A549 (cell line): ENCODE measurements at regions not wholly inside any gene's neighbourhood (a gene's known extent, or its start where the extent isn't known, plus 50 kb on each side); places are given as distances from the start of the nearest gene placed in this dataset.
A peak's percentile ranks its signal among the peaks of the same experiment; 100 is the strongest.

ENCODE experiments used
- ATAC-seq, 2 experiments: fragments of 200-7000 bp in 1 of 2; fragments of >200 bp in 1 of 2; cut with Nextera tagmentation in 1 of 2; cut with Tn5 transposase in 1 of 2; 3 replicates each; pipeline versions ENCODE4 v1.8.0 to v1.9.1; 2018 to 2020; ENCODE audit warnings: mild to moderate bottlenecking in 1 of 2, moderate library complexity in 1 of 2
- CTCF ChIA-PET: fragments of 300-600 bp; sonication (Branson Sonifier 250); formaldehyde crosslinking; extraction: SDS; loops from one replicate; lab custom pipeline; 2021; ENCODE audit warnings: antibody characterized with exemption, inconsistent platforms; lab: Yijun Ruan, JAX
- POLR2A ChIA-PET: fragments of 350-600 bp; formaldehyde crosslinking; extraction: SDS; loops from one replicate; lab custom pipeline; 2021; ENCODE audit warnings: antibody characterized with exemption, inconsistent platforms; lab: Yijun Ruan, JAX
- DNase-seq, 2 experiments: peaks; one replicate each; pipeline versions ENCODE4 v3.0.0 to v3.0.0-alpha.2; 2011 to 2016; ENCODE audit warnings: low read depth in 1 of 2, low spot score in 1 of 2
- FAIRE-seq: peaks from 2 replicates; lab custom pipeline; 2011; peaks lifted over from hg19 to GRCh38; lab: Jason Lieb, UNC
- H3K27ac ChIP-seq, 2 experiments: fragments of >200 bp; sonication (Bioruptor Twin); formaldehyde crosslinking; 3 replicates each; pipeline ENCODE4 v1.5.1; 2016 to 2017
- H3K4me1 ChIP-seq: fragments of >200 bp; sonication (Bioruptor Twin); formaldehyde crosslinking; 3 replicates; pipeline ENCODE4 v1.6.1; 2016
- H3K4me2 ChIP-seq: fragments of >200 bp; sonication (Bioruptor Twin); formaldehyde crosslinking; 3 replicates; pipeline ENCODE4 v1.6.1; 2016
- H3K4me3 ChIP-seq: fragments of >200 bp; sonication (Bioruptor Twin); formaldehyde crosslinking; 3 replicates; pipeline ENCODE4 v1.5.1; 2016
- H3K9me3 ChIP-seq: fragments of >200 bp; sonication (Bioruptor Twin); formaldehyde crosslinking; 3 replicates; pipeline ENCODE4 v1.6.1; 2016
- ESRRA ChIP-seq: fragments of 150-350 bp; IDR thresholded peaks from 2 replicates; pipeline ENCODE4 v1.6.1; 2014; ENCODE audit warnings: mild to moderate bottlenecking, low read length, borderline replicate concordance
- HMGXB4 ChIP-seq: fragments of 250-450 bp; sonication (Bioruptor Pico); IDR thresholded peaks from 2 replicates; pipeline ENCODE4 v1.5.0; 2021; ENCODE audit warnings: mild to moderate bottlenecking, moderate library complexity, borderline replicate concordance
- MAFK ChIP-seq: fragments of 450-650 bp; IDR thresholded peaks from 2 replicates; pipeline ENCODE4 v1.6.1; 2014; ENCODE audit not compliant: partially characterized antibody
- MAX ChIP-seq: IDR thresholded peaks from 2 replicates; pipeline ENCODE4 v1.6.1; 2012
- MAZ ChIP-seq: fragments of 150-350 bp; IDR thresholded peaks from 2 replicates; pipeline ENCODE4 v1.6.1; 2014; ENCODE audit warnings: antibody characterized with exemption, low read depth, low read length, borderline replicate concordance
- POLR2A ChIP-seq: IDR thresholded peaks from 2 replicates; pipeline ENCODE4 v1.6.1; 2012; ENCODE audit warnings: mild to moderate bottlenecking, low read length
- RAD21 ChIP-seq, 2 experiments: fragments of >200 bp in 1 of 2; sonication (Bioruptor Twin) in 1 of 2; formaldehyde crosslinking in 1 of 2; IDR thresholded peaks in 1 of 2; conservative IDR thresholded peaks in 1 of 2; 2 replicates in 1 of 2; 3 replicates in 1 of 2; pipeline ENCODE4 v1.6.1; 2012 to 2018; ENCODE audit warnings: inconsistent platforms in 1 of 2
- TFCP2L1 ChIP-seq: fragments of 250-450 bp; sonication (Bioruptor Pico); IDR thresholded peaks from 2 replicates; pipeline ENCODE4 v1.5.0; 2021; ENCODE audit warnings: mild to moderate bottlenecking
- ZFP36 ChIP-seq: fragments of 450-650 bp; IDR thresholded peaks from 2 replicates; pipeline ENCODE4 v1.6.1; 2014; ENCODE audit warnings: borderline replicate concordance; ENCODE audit not compliant: partially characterized antibody
- ZNF302 ChIP-seq: fragments of 250-450 bp; sonication (Bioruptor Pico); IDR thresholded peaks from 2 replicates; pipeline ENCODE4 v1.9.0; 2021; ENCODE audit warnings: inconsistent platforms, mild to moderate bottlenecking, moderate library complexity
- WGBS: methylation state at CpG from one replicate; pipeline ENCODE4 v1.1.6; 2017; ENCODE audit errors: missing lambda C conversion rate; 5-methylcytosine and 5-hydroxymethylcytosine counted together
- TF ChIP-seq, protein P1 (sequence below): fragments of >200 bp; sonication (Bioruptor Twin); formaldehyde crosslinking; IDR thresholded peaks from 2 replicates; pipeline ENCODE4 v1.6.1; 2016

DNA sequence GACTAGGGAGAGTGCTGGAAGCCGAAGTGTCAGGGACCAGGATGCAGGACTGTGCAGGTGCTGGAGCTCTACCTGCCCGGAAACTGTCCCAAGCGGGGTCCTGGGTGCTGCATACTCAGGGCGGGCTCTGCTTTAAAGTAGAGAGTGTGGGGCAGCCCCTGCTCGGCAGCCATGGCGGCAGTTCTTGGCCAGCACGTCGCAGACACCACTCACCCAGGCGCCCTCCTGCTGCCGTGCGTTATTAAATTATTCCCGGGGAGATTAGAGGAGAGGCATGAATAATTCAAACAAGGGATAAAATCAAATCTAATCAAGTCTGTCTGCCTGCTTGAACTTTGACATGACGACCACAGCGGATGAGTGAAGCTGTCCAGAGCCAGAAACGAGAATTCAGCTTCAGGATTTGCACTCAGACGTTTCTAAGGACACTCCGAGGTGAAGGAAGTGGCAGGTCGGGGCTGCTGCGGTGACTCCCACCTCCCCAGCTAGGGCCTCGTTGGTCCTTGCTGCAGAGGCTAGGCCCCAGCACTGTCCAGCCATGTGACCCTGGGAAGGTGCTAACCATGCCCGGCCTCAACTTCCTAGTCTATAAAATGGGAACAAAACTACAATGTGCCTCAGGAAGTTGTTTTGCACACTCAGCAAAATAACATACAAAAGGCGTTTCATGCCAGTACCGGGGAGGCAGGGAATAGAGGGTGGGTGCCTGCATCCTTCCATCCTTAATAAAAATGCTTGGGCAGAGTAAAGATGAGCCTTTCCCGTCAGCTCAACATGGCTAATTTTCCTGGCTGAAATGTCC lies 91.3 kb upstream of the ADAMTS2 start:
- 39% methylated on average over 21 of the region's 24 CpGs for WGBS

DNA sequence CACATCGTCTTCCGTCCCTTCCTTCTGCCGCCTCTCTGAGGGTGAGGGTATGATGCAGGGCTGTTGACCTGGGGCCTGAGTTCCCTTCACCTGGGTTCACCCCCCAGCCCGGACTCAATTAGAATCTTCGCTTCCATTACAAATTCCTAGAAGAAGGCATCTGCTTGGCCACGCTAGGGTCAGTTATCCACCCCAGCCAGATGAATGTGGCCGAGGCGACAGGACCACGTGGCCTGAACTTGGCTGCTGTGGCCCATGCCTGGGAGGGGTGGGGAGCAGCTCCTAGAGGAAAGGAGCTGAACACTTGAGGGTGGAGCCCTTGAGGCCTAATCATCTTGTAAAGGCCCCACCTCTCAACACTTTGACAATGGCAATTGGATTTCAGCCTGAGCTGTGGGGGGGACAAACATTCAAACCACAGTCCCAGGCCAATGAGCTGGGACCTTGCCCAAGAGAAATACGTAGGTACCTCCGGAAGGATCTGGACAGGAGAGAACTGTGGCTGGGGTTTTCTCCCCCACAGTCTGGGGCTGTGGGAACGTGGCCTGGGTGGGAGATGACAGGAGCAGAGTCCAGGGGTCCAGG lies 90.6 kb upstream of the ADAMTS2 start:
- FAIRE-seq (no peak), ATAC-seq (no peak), DNase-seq (no peak)
- peaks cover 5% of the 10 kb centered on the region; the same call in 1 of the 3 replicates for H3K9me3 ChIP-seq
- POLR2A ChIA-PET, result no interaction called here
- CTCF ChIA-PET, result no interaction called here
- no peak overlapping the region for H3K4me2 ChIP-seq
- 58% methylated on average over 12 of the region's 12 CpGs for WGBS
- H3K27ac ChIP-seq, result no peak overlapping the region
- TF ChIP-seq, protein P1, sequence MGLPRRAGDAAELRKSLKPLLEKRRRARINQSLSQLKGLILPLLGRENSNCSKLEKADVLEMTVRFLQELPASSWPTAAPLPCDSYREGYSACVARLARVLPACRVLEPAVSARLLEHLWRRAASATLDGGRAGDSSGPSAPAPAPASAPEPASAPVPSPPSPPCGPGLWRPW, result no peak
- TF ChIP-seq HMGXB4 (CRISPR knock-in tag) (no peak), TFCP2L1 (CRISPR knock-in tag) (no peak), ZNF302 (no peak), MAX (no peak)
- H3K4me3 ChIP-seq, result no peak overlapping the region
- H3K4me1 ChIP-seq, result no peaks in the 10 kb centered on the region

More for the DNA sequence above, 91.3 kb upstream of the ADAMTS2 start:
- Histone ChIP-seq H3K4me2 (no peak overlapping the region), H3K27ac (no peak overlapping the region), H3K9me3 (peaks cover 5% of the 10 kb centered on the region; the same call in 1 of the 3 replicates), H3K4me3 (no peak overlapping the region), H3K4me1 (no peaks in the 10 kb centered on the region)
- TF ChIP-seq ZFP36 (no peak), MAFK (peak; percentile 97)
- ChIA-PET CTCF (interaction anchor here (0.8 kb wide), 1 partner anchor 12 kb away, joined by 3 read pairs; no protein-coding TSS in a partner anchor), POLR2A (no interaction called here)
- ATAC-seq (no peak), DNase-seq (no peak), FAIRE-seq (no peak)

GRCh38 chr5:179435181-179435580 lies 89.9 kb upstream of the ADAMTS2 start:
- WGBS, result 73% methylated on average over 4 of the region's 4 CpGs
- Histone ChIP-seq H3K4me3 (no peak overlapping the region), H3K9me3 (peaks cover 5% of the 10 kb centered on the region; the same call in 1 of the 3 replicates), H3K27ac (no peak overlapping the region), H3K4me1 (no peaks in the 10 kb centered on the region), H3K4me2 (no peak overlapping the region)
- no peak for DNase-seq
- ChIA-PET POLR2A (no interaction called here), CTCF (no interaction called here)
- no peak for TF ChIP-seq POLR2A
- no peak for FAIRE-seq
- ATAC-seq, result no peak

GRCh38 chr5:179432547-179432946 lies 87.3 kb upstream of the ADAMTS2 start:
- no peak for FAIRE-seq
- WGBS, result 16% methylated on average over 6 of the region's 7 CpGs
- POLR2A ChIA-PET, result no interaction called here
- CTCF ChIA-PET, result no interaction called here
- Histone ChIP-seq H3K4me3 (no peak overlapping the region), H3K4me1 (no peaks in the 10 kb centered on the region), H3K27ac (no peak overlapping the region), H3K9me3 (peaks cover under 1% of the 10 kb centered on the region; the same call in 1 of the 3 replicates), H3K4me2 (no peak overlapping the region)
- ATAC-seq, result no peak; a peak in 2 of 6 replicates
- no peak for DNase-seq
- TF ChIP-seq POLR2A, result no peak
- no peak for TF ChIP-seq MAZ
- TF ChIP-seq RAD21 (conservative IDR thresholded peaks at IDR 0.05 in 1 of 2, IDR thresholded peaks at IDR 0.05 in 1 of 2), result no peak
- no peak for TF ChIP-seq ESRRA
- no peak for TF ChIP-seq ZNF302
